CD4-positive, alpha-beta T cell treated with Interleukin-4 for 1 hour (primary cell): ENCODE measurements at regions not wholly inside any gene's neighbourhood (a gene's known extent, or its start where the extent isn't known, plus 50 kb on each side); places are given as distances from the start of the nearest gene placed in this dataset.
A peak's percentile ranks its signal among the peaks of the same experiment; 100 is the strongest.
"Not testable (repeated sequence)": the region's sequence is repeated elsewhere in the genome, so short reads cannot be mapped to it uniquely, and the experiment has no call there.

Experiments used
- DNase-seq, 2 donors: peaks; one replicate each; pipeline ENCODE4 v3.0.0-alpha.2; 2020 to 2022

DNA sequence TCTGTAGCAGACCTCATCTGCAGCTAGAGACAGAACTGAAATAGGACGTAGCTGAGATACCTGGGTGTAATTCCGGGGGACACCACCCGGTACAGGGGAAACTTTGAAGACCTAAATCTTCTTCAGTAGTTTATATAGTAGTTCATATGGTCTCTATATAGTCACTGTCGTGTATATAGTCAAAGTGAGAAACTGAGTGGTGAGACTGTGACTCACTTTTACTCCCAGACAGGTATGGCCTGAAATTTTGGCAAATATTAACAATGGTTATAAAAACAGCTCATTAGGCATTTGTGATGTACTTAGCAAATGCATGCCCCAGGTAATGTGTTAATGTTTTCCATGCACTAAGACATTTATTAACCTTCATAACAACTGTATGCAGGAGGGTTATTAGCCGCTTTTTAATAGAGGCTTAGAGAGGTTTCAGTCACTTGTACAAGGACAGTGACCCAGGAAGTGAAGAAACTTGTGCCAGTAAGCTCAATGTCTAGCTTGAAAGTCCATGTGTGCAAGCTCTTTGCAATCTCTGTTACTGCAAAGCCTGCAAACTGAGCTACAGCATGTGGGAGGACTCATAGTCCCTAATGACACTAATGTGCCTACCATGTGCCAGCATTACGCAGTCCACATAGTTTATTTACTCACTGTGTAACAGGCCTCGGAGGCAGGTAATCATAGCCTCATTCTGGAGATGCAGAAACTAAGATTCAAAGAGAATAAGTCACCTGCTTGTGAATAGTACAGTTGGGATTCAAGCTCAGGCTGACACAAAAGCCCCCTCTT is 165.4 kb upstream of the CHD6 start:
- DNase-seq, result no peak

DNA sequence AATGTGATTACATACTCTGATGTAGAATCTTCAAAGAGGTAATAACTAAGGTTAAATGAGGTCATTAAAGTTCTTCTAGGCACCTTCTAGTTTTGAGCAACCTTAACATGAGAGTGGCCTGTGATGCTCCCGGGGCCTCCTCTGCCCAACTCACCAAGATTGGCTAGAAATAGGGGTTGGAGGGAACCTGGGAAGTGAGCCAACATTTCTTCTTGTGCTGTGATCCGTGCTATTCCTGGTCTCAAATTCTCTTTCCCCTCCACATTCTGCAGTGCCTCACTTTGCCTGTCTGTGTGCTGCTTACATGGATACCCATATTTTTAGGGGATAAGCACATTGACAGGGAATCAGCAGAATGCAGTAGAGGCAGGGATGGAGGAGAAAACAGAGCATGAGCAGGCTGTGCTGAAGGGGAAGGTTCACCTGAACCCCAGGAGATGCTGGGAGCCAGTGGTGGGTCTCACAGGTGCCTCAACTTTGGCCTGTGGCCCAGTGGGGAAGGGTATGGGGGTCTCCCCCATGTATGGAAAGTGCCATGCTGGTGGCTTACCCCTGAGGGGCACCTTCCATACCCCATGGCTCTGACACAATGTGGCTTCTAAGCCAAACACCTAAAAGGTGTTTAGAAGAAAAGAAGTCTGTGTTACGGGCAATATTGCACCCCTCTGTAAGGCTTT is 164.7 kb upstream of the CHD6 start:
- no peak for DNase-seq

DNA sequence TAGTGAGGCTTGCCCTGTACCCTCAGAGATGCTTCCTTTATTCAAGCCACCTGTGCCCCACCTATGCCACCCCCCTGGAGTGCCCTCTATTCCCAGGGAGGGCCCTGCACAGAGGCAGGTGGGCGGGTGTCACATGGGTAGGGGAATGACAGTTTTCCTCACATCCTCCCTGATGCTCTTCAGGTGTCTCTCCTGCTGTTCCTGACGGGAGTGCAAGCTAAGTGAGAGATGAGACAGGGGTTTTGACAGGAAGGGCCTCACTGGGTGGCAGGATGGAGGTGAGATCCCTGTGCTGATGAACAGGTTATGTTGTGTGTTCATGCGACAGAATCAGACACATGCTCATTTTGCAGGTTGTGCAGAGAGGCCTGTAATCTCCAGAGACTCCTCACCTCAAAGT is 164.1 kb upstream of the CHD6 start:
- DNase-seq, result no peak

DNA sequence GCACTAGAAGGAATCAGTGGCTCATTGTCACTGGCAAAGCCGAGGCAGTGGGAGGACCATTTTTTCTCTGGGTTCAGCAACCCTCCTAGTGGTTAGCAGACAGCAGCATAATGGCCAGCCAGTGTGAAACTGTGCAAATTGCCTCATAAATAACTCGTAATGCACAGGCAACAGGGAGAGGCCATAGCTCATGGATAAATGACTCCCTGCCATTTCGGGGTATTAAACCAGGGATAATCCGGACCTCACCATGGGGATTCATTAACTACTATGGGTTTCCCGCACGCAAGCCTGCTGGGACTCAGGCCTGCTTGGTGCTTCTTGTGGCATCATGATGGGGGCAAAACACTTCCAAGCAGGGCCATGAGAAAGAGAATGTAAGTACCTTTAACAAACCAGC is 158.2 kb upstream of the CHD6 start:
- no peak for DNase-seq

DNA sequence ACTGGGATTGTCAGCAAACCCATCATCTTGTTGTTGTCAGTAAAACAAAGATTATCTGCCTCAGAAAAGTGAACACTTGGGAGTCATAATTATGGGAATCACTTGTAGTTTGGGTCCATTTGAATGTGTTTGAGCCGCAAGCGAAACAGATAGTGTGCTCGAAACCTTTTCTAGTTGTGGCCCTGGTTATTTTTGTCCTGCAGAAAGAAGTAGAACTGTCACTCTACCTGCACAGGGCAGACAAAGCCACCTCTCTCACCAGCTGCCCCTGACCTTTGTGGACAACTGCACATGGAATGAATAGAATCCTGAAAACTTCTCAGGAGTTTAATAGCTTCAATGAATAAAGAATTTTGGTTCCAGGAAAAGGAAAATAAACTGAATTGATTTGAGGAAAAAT is 156.1 kb upstream of the CHD6 start:
- no peak for DNase-seq

DNA sequence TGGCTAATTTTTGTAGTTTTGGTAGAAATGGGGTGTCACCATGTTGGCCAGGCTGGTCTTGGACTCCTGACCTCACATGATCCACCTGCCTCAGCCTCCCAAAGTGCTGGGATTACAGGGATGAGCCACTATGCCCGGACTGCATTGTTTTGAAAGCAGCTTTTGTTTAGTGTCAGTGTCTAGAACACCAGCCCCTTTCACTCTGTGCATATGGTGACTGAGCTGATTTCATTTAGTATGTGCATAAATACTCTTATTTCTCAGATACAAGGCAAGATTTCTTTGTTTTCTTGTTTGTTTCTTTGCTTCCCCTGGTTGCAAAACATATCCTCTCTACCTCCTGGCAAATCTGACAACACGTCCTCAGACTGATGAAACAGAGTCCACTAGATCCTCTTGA is 152.8 kb upstream of the CHD6 start:
- no peak for DNase-seq

DNA sequence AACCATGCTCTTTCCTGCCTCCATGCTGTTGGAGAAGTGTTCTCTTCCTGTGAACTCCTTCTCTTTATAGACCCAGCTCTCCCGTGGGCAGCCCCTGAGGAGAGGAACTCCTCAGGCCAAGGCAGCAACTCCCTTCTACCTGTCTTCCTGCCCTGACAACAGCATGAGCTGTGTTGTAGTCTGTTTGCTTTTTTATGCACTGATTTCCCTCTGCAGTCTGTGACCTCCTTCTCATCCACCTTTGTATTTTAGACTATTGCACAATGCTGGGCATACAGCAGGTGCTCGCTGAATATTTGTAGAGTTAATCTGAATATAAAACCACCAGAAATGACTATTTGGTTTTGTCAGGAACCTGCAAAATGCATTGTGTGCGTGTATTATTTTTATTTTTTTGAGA is 152.2 kb upstream of the CHD6 start:
- no peak for DNase-seq

DNA sequence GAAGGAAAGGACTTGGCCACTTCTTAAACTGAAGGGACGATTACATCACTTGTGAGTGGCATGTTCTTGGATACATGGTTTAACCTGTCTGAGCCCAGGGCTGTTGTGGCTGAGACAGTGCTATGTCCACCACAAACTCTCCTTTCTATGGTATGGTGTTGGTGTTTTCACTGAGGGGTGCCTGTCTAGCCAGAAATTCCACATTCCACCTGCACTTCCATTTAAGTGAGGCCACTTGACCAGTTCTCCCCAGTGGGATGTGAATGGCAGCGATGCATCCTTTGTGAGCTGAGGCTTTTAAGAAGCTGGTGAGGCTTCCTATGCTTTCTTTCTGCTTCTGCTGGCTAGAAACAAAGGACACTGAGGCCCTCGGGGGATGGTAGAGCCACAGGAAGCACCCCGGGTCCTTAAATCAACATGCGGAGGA is 151.4 kb upstream of the CHD6 start:
- no peak for DNase-seq

DNA sequence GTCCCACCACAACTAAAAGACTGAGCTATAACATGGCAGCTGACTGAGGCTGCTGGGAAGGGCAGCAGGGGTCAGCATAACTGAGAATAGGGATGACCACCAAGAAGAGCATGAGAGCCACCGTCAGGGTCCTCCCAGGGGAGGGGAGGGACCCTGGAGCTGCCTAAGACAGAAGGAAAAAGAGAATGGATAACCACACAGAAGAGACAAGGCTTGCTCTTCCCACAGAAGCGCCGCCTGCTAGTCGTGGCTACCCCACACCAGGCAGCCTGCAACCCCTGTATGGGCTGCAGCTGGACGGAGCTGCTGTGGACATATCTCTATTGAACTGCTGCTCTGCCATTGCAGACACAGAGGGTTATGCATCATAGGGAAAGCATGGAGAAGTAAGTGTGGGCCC is 132.0 kb upstream of the CHD6 start:
- no peak for DNase-seq

DNA sequence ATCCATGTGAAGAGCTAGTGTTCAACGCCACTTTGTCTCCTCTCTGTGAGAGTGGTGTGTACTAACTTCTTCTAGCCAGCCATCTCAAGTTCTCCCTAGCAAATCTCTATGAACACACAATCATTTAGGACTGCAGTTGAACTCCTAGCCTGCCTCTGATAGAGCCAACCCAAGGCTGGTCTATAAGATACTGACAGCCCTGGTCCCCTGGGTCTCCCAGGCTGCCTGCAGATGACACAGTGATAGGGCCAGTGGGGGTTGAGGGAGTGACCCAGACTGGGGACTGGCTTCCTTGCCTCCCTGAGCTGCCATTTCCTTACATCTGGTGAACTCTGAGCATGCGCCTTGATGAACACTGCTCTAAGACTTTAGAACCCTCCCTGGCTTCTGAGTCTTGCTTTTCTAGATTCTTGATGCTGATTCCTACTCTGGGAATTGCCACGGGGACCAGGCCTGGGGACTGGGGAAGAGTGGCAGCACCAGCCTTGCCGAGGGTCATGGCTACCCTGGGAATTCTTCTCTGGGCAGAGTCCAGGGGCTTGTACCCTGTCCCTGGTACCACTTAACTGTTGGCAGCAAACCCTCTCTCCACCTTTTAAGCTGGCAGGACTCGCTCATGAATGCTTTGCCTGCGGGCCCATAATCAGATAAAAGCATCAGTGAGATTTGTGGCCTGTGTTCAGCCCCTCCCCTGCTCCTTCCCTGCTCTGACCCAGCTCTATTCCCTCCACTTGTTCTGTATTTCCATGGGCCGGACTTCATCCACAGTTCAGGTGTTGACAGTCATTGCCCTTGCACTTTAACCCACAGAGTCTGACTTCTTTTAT is 130.8 kb upstream of the CHD6 start:
- DNase-seq, result no peak

DNA sequence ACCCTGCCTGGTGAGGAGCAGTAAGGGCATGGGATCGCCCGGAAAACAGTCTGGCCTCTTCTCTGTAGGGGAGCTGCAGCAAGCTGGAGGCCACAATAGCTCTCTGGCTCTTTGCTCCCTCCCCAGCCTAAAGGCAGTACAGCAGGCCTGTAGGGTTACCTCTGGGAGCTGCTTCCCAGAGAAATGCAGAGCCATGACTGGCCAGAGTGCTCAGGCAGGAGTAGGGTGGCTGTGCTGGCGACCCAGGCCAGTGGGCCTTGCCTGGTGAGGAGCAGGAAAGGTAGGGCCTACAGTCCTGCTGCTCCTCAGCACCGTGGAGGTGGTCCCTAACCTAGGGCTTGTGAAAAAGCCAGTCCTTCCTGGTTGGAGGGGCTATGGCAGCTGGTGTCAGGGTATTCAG is 129.9 kb upstream of the CHD6 start:
- DNase-seq, result no peak

DNA sequence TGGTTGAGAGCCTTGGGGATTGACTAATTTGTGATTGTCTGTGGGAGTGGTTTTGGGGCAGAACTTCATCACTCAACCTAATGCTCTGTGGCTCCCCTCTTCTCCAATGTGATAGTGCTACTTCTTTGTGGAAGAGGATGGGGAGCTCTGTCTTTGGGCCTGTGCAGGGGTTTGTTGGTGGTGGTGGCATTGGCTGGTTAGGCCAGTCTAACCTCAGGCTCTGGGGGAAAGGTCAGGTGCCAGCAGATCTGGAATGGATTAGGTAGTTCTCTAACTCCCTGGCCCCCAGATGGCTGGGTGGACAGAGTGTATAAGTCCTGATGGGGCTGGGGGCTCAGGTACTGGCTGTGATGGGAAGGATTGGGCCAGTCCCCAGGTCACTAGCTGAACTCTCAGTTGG is 129.0 kb upstream of the CHD6 start:
- DNase-seq, result no peak

DNA sequence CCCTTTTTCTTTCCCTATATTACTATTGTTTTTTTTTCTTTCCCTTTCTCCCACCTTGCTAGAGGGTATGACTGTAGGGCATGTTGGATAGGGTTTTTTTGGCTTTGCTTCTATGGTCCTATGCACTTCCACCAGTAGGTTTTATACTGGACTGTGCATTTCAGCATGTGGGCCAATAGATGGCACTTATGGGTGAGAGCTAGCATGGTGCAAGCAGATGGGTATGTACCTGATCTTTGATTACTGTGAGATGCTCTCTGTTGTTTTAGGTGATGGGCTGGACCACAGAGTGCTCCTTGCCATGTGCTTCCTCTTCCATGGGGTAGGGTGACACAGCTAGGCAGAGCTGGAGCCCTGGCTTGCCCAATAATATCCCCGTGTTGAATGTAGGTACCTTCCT is 128.5 kb upstream of the CHD6 start:
- no peak for DNase-seq

DNA sequence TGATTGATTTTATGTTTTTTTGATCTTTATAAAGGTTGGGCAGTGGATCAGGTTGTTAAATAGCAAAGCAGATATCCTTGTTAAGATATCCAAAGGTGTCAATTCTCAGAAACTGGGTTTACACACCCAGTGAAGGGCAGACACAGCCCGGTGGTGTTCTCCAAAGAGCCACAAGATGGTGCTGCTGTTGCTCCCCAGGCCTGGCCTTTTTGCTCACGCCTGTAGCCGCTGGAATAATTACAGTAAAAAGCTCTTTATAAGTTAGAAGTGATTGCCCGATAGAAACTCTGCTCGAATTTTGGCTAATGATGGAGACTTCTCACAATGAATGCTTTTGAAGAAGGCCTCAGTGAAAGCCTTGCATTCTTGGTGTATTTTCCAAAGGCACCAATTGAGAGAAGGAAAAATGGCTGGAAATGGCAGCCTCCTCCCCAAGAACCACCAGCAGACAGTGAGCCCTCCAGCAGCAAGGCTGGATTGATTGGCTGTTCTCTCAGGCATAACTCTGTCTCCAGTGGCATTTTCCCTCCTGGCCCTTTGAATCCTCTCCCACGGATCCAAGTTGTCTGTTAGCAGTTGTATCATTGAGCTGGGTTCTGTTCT is 120.5 kb upstream of the CHD6 start:
- no peak for DNase-seq

DNA sequence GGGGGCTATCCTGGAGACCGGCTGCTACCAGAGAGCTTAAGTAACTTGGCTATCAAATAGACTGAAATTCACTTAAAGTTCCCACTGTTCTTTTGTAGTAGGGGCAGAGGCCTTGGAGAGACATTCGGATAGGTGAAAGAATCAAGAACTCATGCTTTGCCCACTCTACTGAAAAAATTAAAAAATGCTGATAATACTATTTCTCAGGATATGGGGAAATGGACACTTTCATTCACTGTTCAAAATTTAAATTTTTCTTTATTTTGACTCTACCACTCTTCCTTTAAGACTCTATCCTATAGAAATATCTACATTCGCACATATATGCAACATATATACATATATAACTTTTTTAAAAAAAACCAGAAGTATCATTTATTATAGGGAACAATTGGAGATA is 117.8 kb upstream of the CHD6 start:
- DNase-seq, result no peak

DNA sequence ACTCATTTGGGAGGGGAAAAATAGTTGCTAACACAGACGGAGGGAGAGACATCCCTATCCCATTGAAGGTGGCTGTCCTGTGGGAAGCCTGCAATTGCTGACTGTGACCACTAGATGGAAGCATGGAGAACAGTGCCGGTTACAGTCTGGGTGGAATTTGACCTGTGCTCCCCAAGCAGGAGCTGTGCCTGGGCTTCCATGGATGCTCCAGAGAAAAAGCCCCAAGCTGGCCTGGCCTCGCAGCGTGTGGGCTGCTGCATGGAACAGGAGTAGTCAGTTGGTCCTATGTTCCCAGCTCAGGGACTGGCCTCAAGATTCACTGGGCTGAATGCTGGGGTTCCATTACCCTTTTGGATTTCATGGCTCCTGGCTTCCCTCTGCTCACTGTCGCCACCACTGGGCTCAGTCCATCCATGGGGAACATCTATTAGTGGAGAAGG is 116.3 kb upstream of the CHD6 start:
- peak in 1 of 2 donors; percentile 27 for DNase-seq

DNA sequence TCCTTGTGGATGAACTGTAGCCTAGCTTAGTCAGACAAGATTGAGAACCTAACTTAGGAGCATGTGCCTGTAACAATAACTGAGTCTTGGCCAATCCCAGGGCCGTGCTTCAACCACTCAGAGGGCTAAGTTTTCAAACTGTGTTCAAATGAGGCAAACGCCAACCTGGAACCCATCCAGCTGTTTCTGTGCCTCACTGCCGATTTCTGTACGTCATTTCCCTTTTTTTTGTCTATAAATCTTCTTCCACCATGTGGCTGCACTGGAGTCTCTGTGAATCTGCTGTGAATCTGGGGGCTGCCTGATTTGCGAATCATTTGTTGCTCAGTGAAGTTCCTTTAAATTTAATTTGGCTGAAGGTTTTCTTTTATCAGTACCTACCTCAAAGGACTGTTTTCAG is 115.0 kb upstream of the CHD6 start:
- DNase-seq, result no peak

DNA sequence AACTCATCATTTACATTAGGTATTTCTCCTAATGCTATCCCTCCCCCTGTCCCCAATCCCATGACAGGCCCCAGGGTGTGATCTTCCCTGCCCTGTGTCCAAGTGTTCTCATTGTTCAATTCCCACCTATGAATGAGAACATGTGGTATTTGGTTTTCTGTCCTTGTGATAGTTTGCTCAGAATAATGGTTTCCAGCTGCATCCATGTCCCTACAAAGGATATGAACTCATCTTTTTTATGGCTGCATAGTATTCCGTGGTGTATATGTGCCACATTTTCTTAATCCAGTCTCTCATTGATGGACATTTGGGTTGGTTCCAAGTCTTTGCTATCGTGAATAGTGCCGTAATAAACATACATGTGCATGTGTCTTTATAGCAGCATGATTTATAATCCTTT is 113.0 kb upstream of the CHD6 start:
- DNase-seq, result not testable (repeated sequence)

DNA sequence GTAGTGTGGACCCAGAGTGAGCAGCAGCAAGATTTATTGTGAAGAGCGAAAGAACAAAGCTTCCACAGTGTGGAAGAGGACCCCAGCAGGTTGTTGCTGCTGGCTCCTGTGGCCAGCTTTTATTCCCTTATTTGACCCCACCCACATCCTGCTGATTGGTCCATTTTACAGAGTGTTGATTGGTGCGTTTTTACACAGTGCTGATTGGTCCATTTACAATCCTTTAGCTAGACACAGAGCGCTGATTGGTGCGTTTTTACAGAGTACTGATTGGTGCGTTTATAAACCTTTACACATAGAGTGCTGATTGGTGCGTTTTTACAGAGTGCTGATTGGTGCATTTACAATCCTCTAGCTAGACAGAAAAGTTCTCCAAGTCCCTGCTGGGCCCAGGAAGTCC is 109.5 kb upstream of the CHD6 start:
- not testable (repeated sequence) for DNase-seq

DNA sequence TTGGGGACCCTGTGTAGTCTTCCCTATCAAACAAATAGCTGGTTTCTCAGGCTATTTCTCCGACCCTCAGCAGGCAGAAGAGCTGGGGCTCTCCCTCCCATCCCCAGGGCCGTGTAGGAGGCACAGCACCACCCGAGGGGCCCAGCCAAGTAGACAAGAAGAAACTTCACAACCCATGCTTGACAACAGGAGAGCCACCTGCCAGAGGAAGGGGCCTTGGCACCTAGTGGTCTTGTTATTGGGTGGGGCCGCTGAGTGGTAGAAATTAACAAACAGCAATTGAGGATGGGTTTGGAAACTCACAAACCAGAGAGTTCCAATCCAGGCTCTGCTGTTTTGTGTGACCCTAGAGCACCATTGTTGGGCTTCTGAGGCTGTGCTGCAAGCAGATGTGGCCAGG is 108.5 kb upstream of the CHD6 start:
- no peak for DNase-seq

DNA sequence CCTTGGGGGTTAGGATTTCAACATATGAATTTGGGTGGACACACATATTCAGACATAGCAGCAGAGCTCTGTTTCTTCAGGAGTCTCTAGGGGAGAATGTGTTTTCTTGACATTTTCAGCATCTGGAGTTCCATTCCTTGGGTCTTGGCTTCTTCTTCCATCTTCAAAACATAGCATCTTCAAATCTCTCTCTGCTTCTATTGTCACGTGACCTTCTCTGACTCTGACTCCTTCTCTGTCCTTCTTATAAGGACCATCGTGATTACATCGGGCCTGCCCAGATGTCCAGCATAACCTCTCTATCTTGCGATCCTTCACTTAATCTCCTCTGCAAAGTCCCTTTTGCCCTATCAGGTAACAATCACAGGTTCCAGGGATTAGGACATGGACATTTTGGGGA is 101.0 kb upstream of the CHD6 start:
- no peak for DNase-seq

DNA sequence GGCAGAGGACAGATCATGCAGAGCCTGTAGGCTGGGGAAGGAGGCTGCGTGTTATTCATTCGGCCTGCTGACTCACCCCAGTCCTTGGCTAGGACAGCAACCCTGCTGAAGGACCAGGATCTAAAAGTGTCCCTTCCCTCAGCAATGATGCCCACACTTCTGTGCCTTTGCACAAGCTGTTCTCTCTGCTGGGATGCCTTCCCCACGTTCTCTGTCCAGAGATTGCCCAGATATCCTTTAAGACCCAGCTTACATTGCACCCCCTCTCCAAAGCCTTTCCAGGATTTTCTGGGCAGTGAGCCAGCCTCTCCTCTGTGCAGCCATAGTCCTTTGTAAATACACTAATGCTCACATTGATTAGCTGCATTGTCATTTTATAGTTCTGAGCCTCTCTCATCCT is 99.3 kb upstream of the CHD6 start:
- DNase-seq, result no peak

DNA sequence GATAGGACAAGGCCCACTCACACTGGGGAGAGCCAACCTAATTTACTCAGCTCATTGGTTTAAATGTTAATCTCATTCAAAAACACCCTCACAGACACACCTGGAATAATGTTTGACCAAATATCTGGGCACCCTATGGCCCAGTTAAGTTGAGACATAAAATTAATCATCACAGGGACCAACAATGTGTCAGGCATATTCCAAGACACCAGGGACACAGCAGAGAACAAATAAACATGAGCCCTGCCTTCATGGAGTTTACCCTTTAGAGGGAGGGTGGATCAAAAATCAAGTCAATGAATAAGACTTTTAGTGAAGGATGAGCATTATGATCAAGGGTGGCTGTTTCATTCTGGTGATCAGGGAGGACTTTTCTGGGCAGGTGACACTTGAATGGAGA is 98.7 kb upstream of the CHD6 start:
- no peak for DNase-seq
